Fibroblast of lung (primary cell): ENCODE measurements at regions not wholly inside any gene's neighbourhood (a gene's known extent, or its start where the extent isn't known, plus 50 kb on each side); places are given as distances from the start of the nearest gene placed in this dataset.
"Not testable (repeated sequence)": the region's sequence is repeated elsewhere in the genome, so short reads cannot be mapped to it uniquely, and the experiment has no call there.

Experiments
- DNase-seq, 2 donors: peaks; one replicate each; pipeline versions ENCODE4 v3.0.0 to v3.0.0-alpha.2; 2010; ENCODE audit warnings: low read depth in 2 of 2
- H2AFZ ChIP-seq: 2 replicates; pipeline ENCODE4 v1.5.1; 2012; ENCODE audit warnings: low read length, control low read depth, inconsistent platforms
- H3K27ac ChIP-seq: 2 replicates; pipeline ENCODE4 v1.5.1; 2011; ENCODE audit warnings: low read length, control low read depth; ENCODE audit not compliant: insufficient read depth
- H3K27me3 ChIP-seq: 2 replicates; pipeline ENCODE4 v1.5.1; 2011; ENCODE audit warnings: mild to moderate bottlenecking, low read length; ENCODE audit not compliant: control insufficient read depth, insufficient read depth
- H3K36me3 ChIP-seq: 2 replicates; pipeline ENCODE4 v1.5.1; 2011; ENCODE audit warnings: low read length; ENCODE audit not compliant: control insufficient read depth, insufficient read depth
- H3K4me1 ChIP-seq: 2 replicates; pipeline ENCODE4 v1.5.1; 2011; ENCODE audit warnings: low read length; ENCODE audit not compliant: control insufficient read depth, insufficient read depth; ENCODE audit errors: extremely low read depth
- H3K4me2 ChIP-seq: 2 replicates; pipeline ENCODE4 v1.5.1; 2011; ENCODE audit warnings: low read length, control low read depth; ENCODE audit not compliant: insufficient read depth; ENCODE audit errors: extremely low read depth
- H3K4me3 ChIP-seq, 4 experiments: fragments of 200-600 bp in 1 of 4; sonication (generic) in 1 of 4; replicated peaks in 1 of 4; 2 replicates each; pipeline ENCODE4 v1.5.1; 2011 to 2016; ENCODE audit warnings: low read length in 4 of 4, low read depth in 3 of 4, mild to moderate bottlenecking in 3 of 4, control low read depth in 2 of 4, inconsistent platforms in 1 of 4, mixed read lengths in 1 of 4; ENCODE audit not compliant: insufficient read depth in 1 of 4; ENCODE audit errors: control extremely low read depth in 1 of 4
- H3K79me2 ChIP-seq: 2 replicates; pipeline ENCODE4 v1.5.1; 2012; ENCODE audit warnings: mild to moderate bottlenecking, low read length, inconsistent platforms; ENCODE audit not compliant: control insufficient read depth, insufficient read depth
- H3K9ac ChIP-seq: 2 replicates; pipeline ENCODE4 v1.5.1; 2011; ENCODE audit warnings: mild to moderate bottlenecking, low read length, control low read depth; ENCODE audit not compliant: insufficient read depth
- H3K9me3 ChIP-seq: 2 replicates; pipeline ENCODE4 v1.5.1; 2012; ENCODE audit warnings: low read depth, low read length; ENCODE audit not compliant: control insufficient read depth, insufficient read depth
- H4K20me1 ChIP-seq: 2 replicates; pipeline ENCODE4 v1.5.1; 2011; ENCODE audit warnings: low read length; ENCODE audit not compliant: control insufficient read depth, insufficient read depth; ENCODE audit errors: extremely low read depth
- EZH2 ChIP-seq: IDR thresholded peaks from 2 replicates; pipeline ENCODE4 v1.5.1; 2012; ENCODE audit warnings: low read length, control low read depth, mild to moderate bottlenecking; ENCODE audit errors: missing control alignments
- TF ChIP-seq, protein P1 (sequence below), 2 donors: IDR thresholded peaks in 1 of 2; conservative IDR thresholded peaks in 1 of 2; 1 replicate in 1 of 2; 2 replicates in 1 of 2; pipeline ENCODE4 v1.5.1; 2011 to 2012; ENCODE audit warnings: low read length in 2 of 2, control low read depth in 1 of 2, inconsistent platforms in 1 of 2, low read depth in 1 of 2, mild to moderate bottlenecking in 1 of 2

DNA sequence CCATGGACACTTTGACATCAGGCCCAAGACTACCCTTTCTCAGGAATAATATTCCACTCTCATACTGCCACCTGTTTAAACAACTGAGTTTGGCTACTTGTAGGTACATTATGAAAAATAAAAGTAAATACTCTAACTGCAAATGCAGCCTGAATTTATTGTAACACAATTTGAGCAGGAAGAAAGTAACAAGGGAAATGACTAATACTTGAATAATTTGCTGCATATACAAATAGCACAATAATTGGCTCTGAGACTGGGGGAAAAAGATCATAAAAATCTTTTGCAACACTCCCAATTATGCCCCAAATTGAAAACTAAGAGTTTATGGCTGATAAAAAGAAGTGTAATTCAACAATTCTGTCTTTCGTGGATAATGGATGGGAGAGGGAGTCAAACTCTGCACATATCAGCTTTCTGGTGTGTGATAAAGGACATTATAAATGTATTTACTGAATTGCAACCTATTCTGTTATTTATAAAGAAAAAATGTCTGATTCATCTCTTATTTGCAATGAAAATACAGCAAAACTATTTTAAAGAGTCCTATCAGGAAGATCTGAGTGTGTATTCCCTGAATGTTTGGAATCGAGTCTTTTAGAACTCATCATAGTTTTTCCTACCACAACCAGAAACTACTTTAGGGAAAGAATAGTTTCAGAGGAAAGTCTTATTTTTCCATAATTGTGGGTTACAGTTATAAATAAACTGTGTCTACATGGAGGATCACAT, 359.0 kb downstream of the JRKL start:
- peak; percentile 51 to 68 for DNase-seq
- no peaks in the 10 kb centered on the region for H3K9me3 ChIP-seq
- no peak for TF ChIP-seq EZH2
- TF ChIP-seq, protein P1, sequence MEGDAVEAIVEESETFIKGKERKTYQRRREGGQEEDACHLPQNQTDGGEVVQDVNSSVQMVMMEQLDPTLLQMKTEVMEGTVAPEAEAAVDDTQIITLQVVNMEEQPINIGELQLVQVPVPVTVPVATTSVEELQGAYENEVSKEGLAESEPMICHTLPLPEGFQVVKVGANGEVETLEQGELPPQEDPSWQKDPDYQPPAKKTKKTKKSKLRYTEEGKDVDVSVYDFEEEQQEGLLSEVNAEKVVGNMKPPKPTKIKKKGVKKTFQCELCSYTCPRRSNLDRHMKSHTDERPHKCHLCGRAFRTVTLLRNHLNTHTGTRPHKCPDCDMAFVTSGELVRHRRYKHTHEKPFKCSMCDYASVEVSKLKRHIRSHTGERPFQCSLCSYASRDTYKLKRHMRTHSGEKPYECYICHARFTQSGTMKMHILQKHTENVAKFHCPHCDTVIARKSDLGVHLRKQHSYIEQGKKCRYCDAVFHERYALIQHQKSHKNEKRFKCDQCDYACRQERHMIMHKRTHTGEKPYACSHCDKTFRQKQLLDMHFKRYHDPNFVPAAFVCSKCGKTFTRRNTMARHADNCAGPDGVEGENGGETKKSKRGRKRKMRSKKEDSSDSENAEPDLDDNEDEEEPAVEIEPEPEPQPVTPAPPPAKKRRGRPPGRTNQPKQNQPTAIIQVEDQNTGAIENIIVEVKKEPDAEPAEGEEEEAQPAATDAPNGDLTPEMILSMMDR (conservative IDR thresholded peaks at IDR 0.05 in 1 of 2, IDR thresholded peaks at IDR 0.05 in 1 of 2; ENCODE audit: low read depth in 1 of 2, low read length in 2 of 2) = no peak
- no peak overlapping the region for H3K9ac ChIP-seq
- no peaks in the 10 kb centered on the region for H3K27me3 ChIP-seq
- no peaks in the 10 kb centered on the region for H3K79me2 ChIP-seq
- no peaks in the 10 kb centered on the region for H3K36me3 ChIP-seq
- peak overlapping the region; percentile 22 for H2AFZ ChIP-seq
- H4K20me1 ChIP-seq = no peaks in the 10 kb centered on the region
- H3K4me2 ChIP-seq = peak overlapping the region; percentile 83
- peak overlapping the region; percentile 58 for H3K27ac ChIP-seq
- peaks cover 8% of the 10 kb centered on the region for H3K4me1 ChIP-seq
- peak overlapping the region in 2 of 4 experiments; percentile 3 to 12 for H3K4me3 ChIP-seq

DNA sequence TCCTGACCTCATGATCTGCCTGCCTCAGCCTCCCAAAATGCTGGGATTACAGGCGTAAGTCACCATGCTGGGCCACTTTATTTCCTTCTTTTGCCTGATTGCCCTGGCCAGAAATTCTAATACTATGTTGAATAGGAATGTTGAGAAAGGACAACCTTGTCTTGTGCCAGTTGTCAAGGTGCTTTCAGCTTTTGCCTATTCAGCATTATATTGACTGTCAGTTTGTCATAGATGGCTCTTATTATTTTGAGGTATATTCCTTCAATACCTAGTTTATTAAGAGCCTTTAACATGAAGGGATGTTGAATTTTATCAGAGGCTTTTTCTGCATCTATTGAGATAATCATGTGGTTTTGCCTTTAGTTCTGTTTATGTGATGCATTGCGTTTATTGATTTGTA, 362.0 kb downstream of the JRKL start:
- H3K27me3 ChIP-seq, H3K9me3 ChIP-seq, H3K4me2 ChIP-seq, H3K4me1 ChIP-seq, H3K9ac ChIP-seq, H2AFZ ChIP-seq, H4K20me1 ChIP-seq, H3K79me2 ChIP-seq, H3K4me3 ChIP-seq, DNase-seq, H3K36me3 ChIP-seq, H3K27ac ChIP-seq: not testable (repeated sequence)

DNA sequence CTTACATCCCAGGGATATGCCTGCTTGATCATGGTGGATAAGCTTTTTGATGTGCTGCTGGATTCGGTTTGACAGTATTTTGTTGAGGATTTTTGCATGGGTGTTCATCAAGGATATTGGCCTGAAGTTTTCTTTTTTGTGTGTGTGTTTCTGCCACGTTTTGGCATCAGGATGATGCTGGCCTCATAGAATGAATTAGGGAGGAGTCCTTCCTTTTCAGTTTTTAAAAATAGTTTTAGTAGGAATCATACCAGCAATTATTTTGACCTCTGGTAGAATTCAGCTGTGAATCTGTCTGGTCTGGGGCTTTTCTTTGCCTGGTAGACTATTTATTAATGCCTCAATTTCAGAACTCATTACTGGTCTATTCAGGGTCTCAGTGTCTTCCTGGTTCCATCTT, 362.4 kb downstream of the JRKL start:
- Histone ChIP-seq H3K9me3 (no peaks in the 10 kb centered on the region), H3K4me3 (no peak overlapping the region), H3K27me3 (no peaks in the 10 kb centered on the region), H4K20me1 (no peaks in the 10 kb centered on the region), H3K4me2 (no peak overlapping the region), H3K9ac (no peak overlapping the region), H3K36me3 (no peaks in the 10 kb centered on the region), H3K27ac (no peak overlapping the region), H3K79me2 (no peaks in the 10 kb centered on the region), H3K4me1 (peaks cover 8% of the 10 kb centered on the region), H2AFZ (no peak overlapping the region)
- TF ChIP-seq, protein P1 (conservative IDR thresholded peaks at IDR 0.05 in 1 of 2, IDR thresholded peaks at IDR 0.05 in 1 of 2; ENCODE audit: low read depth in 1 of 2, low read length in 2 of 2) = no peak
- DNase-seq = no peak
